K562 (cell line): ENCODE measurements at regions not wholly inside any gene's neighbourhood (a gene's known extent, or its start where the extent isn't known, plus 50 kb on each side); places are given as distances from the start of the nearest gene placed in this dataset.

Source experiments
- ATAC-seq: fragments of 200-7000 bp; cut with Tn5 transposase; 3 replicates; pipeline ENCODE4 v1.9.1; 2020; ENCODE audit warnings: moderate library complexity
- BruUV-seq: library from RNA; stranded (reverse); fragments of 400-500 nt; replicated peaks from 2 replicates; lab custom pipeline; 2021; lab: Mats Ljungman, UMichigan
- CTCF ChIA-PET: fragments of 300-600 bp; formaldehyde crosslinking; extraction: SDS; loops from one replicate; lab custom pipeline; 2021; ENCODE audit warnings: low intra/inter-chr PET ratio; lab: Yijun Ruan, JAX
- POLR2A ChIA-PET: fragments of 300-600, 350-650 bp; sonication (Branson Sonifier 250); formaldehyde crosslinking; extraction: SDS; loops from one replicate; lab custom pipeline; 2021; ENCODE audit warnings: antibody characterized with exemption, inconsistent platforms; lab: Yijun Ruan, JAX
- DNase-seq, 4 experiments: peaks; one replicate each; pipeline versions ENCODE4 v3.0.0 to v3.0.0-alpha.2; 2011 to 2018; ENCODE audit warnings: low spot score in 3 of 4, mixed read lengths in 3 of 4; ENCODE audit errors: extremely low read depth in 1 of 4
- FAIRE-seq: peaks from 2 replicates; lab custom pipeline; 2011; peaks lifted over from hg19 to GRCh38; lab: Jason Lieb, UNC
- H2AFZ ChIP-seq: 2 replicates; pipeline ENCODE4 v1.6.0; 2011; ENCODE audit warnings: low read depth, low read length, control low read depth, inconsistent platforms
- H3K27ac ChIP-seq: fragments of 200-600 bp; 3 replicates; pipeline ENCODE4 v1.8.0; 2011; ENCODE audit warnings: low read depth, mild to moderate bottlenecking, control low read depth, inconsistent platforms, low read length, moderate library complexity, mixed read lengths; ENCODE audit errors: extremely low read depth
- H3K27me3 ChIP-seq, 2 experiments: fragments of 300-600 bp in 1 of 2; 2 replicates in 1 of 2; 3 replicates in 1 of 2; pipeline versions ENCODE4 v1.6.0 to v1.8.0; 2011; ENCODE audit warnings: inconsistent platforms in 2 of 2, low read length in 2 of 2, mild to moderate bottlenecking in 1 of 2, mixed read lengths in 1 of 2, moderate library complexity in 1 of 2; ENCODE audit not compliant: control insufficient read depth in 2 of 2, insufficient read depth in 2 of 2
- H3K36me3 ChIP-seq: fragments of 300-600 bp; 3 replicates; pipeline ENCODE4 v1.8.0; 2011; ENCODE audit warnings: mild to moderate bottlenecking, low read length, inconsistent platforms; ENCODE audit not compliant: control insufficient read depth, insufficient read depth
- H3K4me1 ChIP-seq, 2 experiments: fragments of 200-600 bp in 1 of 2; replicated peaks in 1 of 2; 2 replicates in 1 of 2; 3 replicates in 1 of 2; pipeline versions ENCODE4 v1.5.1 to v1.8.0; 2011; ENCODE audit warnings: inconsistent platforms in 2 of 2, low read length in 2 of 2, mild to moderate bottlenecking in 1 of 2, mixed read lengths in 1 of 2, moderate library complexity in 1 of 2; ENCODE audit not compliant: control insufficient read depth in 2 of 2, insufficient read depth in 2 of 2
- H3K4me2 ChIP-seq: 2 replicates; pipeline ENCODE4 v1.6.1; 2011; ENCODE audit warnings: low read length, control low read depth, inconsistent platforms, mixed read lengths; ENCODE audit not compliant: insufficient read depth
- H3K4me3 ChIP-seq: fragments of 200-600 bp; sonication (generic), shearing (Covaris generic); 2 replicates; pipeline ENCODE4 v1.5.1; 2016; ENCODE audit warnings: control low read depth, inconsistent platforms
- H3K79me2 ChIP-seq: fragments of 200-600 bp; 3 replicates; pipeline ENCODE4 v1.8.0; 2011; ENCODE audit warnings: low read length, inconsistent platforms; ENCODE audit not compliant: control insufficient read depth, insufficient read depth
- H3K9ac ChIP-seq, 2 experiments: 2 replicates each; pipeline versions ENCODE4 v1.6.0 to v1.6.1; 2011; ENCODE audit warnings: low read depth in 2 of 2, low read length in 2 of 2, control low read depth in 1 of 2, inconsistent platforms in 1 of 2, mild to moderate bottlenecking in 1 of 2, mixed read lengths in 1 of 2; ENCODE audit not compliant: insufficient read depth in 1 of 2
- H3K9me1 ChIP-seq: one replicate; pipeline ENCODE4 v1.6.0; 2011; ENCODE audit warnings: inconsistent platforms, mild to moderate bottlenecking, low read length, moderate library complexity; ENCODE audit not compliant: control insufficient read depth, insufficient read depth
- H3K9me3 ChIP-seq: replicated peaks from 2 replicates; pipeline ENCODE4 v1.5.1; 2011; ENCODE audit warnings: low read depth, low read length, inconsistent platforms; ENCODE audit not compliant: control insufficient read depth, insufficient read depth
- H4K20me1 ChIP-seq: replicated peaks from 2 replicates; pipeline ENCODE4 v1.6.1; 2011; ENCODE audit warnings: low read length, inconsistent platforms, mixed read lengths; ENCODE audit not compliant: control insufficient read depth, insufficient read depth
- CBFA2T3 ChIP-seq: fragments of 450-650 bp; IDR thresholded peaks from 2 replicates; pipeline ENCODE4 v1.6.1; 2017
- CHD2 ChIP-seq: IDR thresholded peaks from 2 replicates; pipeline ENCODE4 v1.6.1; 2011; ENCODE audit warnings: low read depth, low read length
- KAT2B ChIP-seq: IDR thresholded peaks from one replicate; pipeline ENCODE4 v1.6.1; 2012; ENCODE audit warnings: low read depth, mild to moderate bottlenecking, control low read depth, inconsistent platforms, low read length, moderate library complexity
- KAT7 ChIP-seq: sonication (generic); formaldehyde crosslinking; IDR thresholded peaks from 2 replicates; pipeline ENCODE4 v1.8.0; 2022; ENCODE audit warnings: missing genetic modification reagents, mild to moderate bottlenecking, borderline replicate concordance
- MTF1 ChIP-seq: fragments of 250-450 bp; sonication (Bioruptor Pico); IDR thresholded peaks from 2 replicates; pipeline ENCODE4 v1.9.0; 2021; ENCODE audit warnings: moderate library complexity, mild to moderate bottlenecking, inconsistent platforms, borderline replicate concordance
- TAF7 ChIP-seq: fragments of 450-650 bp; IDR thresholded peaks from 2 replicates; pipeline ENCODE4 v1.6.1; 2016; ENCODE audit warnings: missing genetic modification characterization, missing compliant biosample characterization
- ZNF695 ChIP-seq: fragments of 450-650 bp; formaldehyde crosslinking; IDR thresholded peaks from 2 replicates; pipeline ENCODE4 v1.4.0; 2020; ENCODE audit warnings: mild to moderate bottlenecking, moderate library complexity
- ZNF766 ChIP-seq: fragments of 200-800 bp; sonication (Bioruptor generic); conservative IDR thresholded peaks from 2 replicates; pipeline ENCODE4 v1.6.1; 2016; ENCODE audit warnings: missing genetic modification characterization, missing compliant biosample characterization
- WGBS: fragments of 100-300 bp; shearing (Covaris generic); methylation state at CpG from one replicate; pipeline ENCODE4 v1.1.6; 2016; ENCODE audit warnings: low coverage, mixed read lengths; ENCODE audit not compliant: insufficient coverage; ENCODE audit errors: missing lambda C conversion rate; 5-methylcytosine and 5-hydroxymethylcytosine counted together
- in situ Hi-C: fragments of 300-500 bp; cut with MboI; formaldehyde crosslinking; loops from 4 replicates; pipeline ENCODE4 v1.15.0; 2018; ENCODE audit warnings: inconsistent platforms, mixed read lengths
- intact Hi-C: fragments of 100-400 bp; cut with micrococcal nuclease; formaldehyde crosslinking; loops from 2 replicates; pipeline ENCODE4 v1.14.2; 2022
- TF ChIP-seq, protein P1 (sequence below): fragments of 450-650 bp; IDR thresholded peaks from 2 replicates; pipeline ENCODE4 v1.7.0; 2016; ENCODE audit warnings: borderline replicate concordance

DNA sequence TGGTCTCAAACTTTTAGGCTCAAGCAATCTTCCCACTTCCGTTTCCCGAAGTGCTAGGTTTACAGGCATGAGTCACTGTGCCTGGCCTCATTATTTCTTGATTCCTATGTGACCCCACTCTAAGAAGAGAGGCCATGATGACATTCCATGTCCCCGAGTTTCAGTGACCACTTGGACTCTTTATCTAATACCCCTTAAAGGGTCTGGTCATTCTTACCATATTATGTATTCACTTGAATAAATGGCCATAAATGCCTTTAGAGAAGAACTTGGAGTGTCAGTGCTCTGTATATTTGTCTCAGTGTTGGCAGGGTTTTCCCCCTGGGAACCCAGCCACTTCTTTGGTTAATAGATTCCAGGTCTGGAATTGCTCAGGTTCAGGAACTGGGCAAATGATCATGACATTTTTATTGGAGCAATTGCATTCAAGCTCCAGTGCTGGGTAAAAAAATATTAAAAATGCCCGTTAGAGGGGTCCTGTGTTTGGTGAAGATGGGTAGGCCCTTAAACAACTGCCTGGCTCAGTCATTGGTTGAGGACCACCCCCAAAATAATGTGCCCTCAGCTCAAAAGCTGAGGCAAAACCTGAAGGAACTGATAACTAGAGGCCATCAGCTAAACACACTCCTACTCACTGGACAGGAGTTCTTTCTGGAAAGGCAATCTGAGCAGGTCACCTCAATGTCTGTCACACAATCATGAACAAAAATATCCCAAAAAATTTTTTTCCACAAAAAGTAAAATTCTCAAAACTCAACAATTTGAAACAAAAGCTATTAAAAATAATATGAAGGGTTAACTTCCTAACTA lies 186.6 kb upstream of the ZNF608 start:
- Histone ChIP-seq H3K27me3 (no peaks in the 10 kb centered on the region), H3K36me3 (no peaks in the 10 kb centered on the region), H3K79me2 (no peaks in the 10 kb centered on the region), H2AFZ (no peak overlapping the region), H3K4me1 (no peaks in the 10 kb centered on the region), H3K9ac (no peak overlapping the region), H3K4me3 (no peak overlapping the region)
- 33% methylated on average over 2 of the region's 4 CpGs for WGBS
- FAIRE-seq = no peak
- in situ Hi-C loops = no loop called here
- no peak for DNase-seq
- no peak for ATAC-seq
- POLR2A ChIA-PET = no interaction called here
- no peak for TF ChIP-seq MTF1 (CRISPR knock-in tag)
- no peak for TF ChIP-seq TAF7 (tag)
- TF ChIP-seq KAT2B = no peak
- TF ChIP-seq ZNF695 (CRISPR knock-in tag) = no peak
- TF ChIP-seq CHD2 = no peak
- no peak for TF ChIP-seq ZNF766 (CRISPR knock-in tag)
- TF ChIP-seq, protein P1, sequence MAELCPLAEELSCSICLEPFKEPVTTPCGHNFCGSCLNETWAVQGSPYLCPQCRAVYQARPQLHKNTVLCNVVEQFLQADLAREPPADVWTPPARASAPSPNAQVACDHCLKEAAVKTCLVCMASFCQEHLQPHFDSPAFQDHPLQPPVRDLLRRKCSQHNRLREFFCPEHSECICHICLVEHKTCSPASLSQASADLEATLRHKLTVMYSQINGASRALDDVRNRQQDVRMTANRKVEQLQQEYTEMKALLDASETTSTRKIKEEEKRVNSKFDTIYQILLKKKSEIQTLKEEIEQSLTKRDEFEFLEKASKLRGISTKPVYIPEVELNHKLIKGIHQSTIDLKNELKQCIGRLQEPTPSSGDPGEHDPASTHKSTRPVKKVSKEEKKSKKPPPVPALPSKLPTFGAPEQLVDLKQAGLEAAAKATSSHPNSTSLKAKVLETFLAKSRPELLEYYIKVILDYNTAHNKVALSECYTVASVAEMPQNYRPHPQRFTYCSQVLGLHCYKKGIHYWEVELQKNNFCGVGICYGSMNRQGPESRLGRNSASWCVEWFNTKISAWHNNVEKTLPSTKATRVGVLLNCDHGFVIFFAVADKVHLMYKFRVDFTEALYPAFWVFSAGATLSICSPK = no peak
- no peak for TF ChIP-seq CBFA2T3
- TF ChIP-seq KAT7 (CRISPR knock-in tag) = no peak
- TF ChIP-seq, all 486 proteins: peak for 0
- Histone ChIP-seq H3K9me3 (no peaks in the 10 kb centered on the region), H4K20me1 (no peaks in the 10 kb centered on the region), H3K27ac (no peak overlapping the region), H3K4me2 (no peak overlapping the region), H3K9me1 (no peaks in the 10 kb centered on the region)
- CTCF ChIA-PET = no interaction called here
- intact Hi-C loops = no loop called here
- BruUV-seq = no TSS peak
